Neuronal stem cell (in vitro differentiated cells): ENCODE measurements at regions not wholly inside any gene's neighbourhood (a gene's known extent, or its start where the extent isn't known, plus 50 kb on each side); places are given as distances from the start of the nearest gene placed in this dataset.

ENCODE experiments used
- DNase-seq: peaks from one replicate; pipeline ENCODE4 v3.0.0-alpha.2; 2013; ENCODE audit warnings: low spot score
- H2AFZ ChIP-seq: one replicate; pipeline ENCODE4 v1.6.1; 2013; ENCODE audit warnings: mild to moderate bottlenecking, low read length, inconsistent platforms
- H2AK5ac ChIP-seq: 2 replicates; pipeline ENCODE4 v1.6.1; 2013; ENCODE audit warnings: low read depth, mild to moderate bottlenecking, inconsistent platforms, low read length, moderate library complexity, mixed read lengths
- H2BK120ac ChIP-seq: 2 replicates; pipeline ENCODE4 v1.6.1; 2013; ENCODE audit warnings: low read depth, mild to moderate bottlenecking, inconsistent platforms, low read length, moderate library complexity, mixed read lengths
- H2BK12ac ChIP-seq: one replicate; pipeline ENCODE4 v1.6.1; 2013; ENCODE audit warnings: low read length, inconsistent platforms
- H2BK15ac ChIP-seq: 2 replicates; pipeline ENCODE4 v1.6.1; 2013; ENCODE audit warnings: mild to moderate bottlenecking, low read length, inconsistent platforms, mixed read lengths
- H2BK5ac ChIP-seq: one replicate; pipeline ENCODE4 v1.6.1; 2013; ENCODE audit warnings: inconsistent platforms, mild to moderate bottlenecking, low read length, moderate library complexity
- H3K14ac ChIP-seq: one replicate; pipeline ENCODE4 v1.6.1; 2013; ENCODE audit warnings: low read length, inconsistent platforms
- H3K18ac ChIP-seq: 2 replicates; pipeline ENCODE4 v1.6.1; 2013; ENCODE audit warnings: low read length, inconsistent platforms
- H3K23ac ChIP-seq: 2 replicates; pipeline ENCODE4 v1.6.1; 2013; ENCODE audit warnings: low read depth, mild to moderate bottlenecking, mixed read lengths, low read length, inconsistent platforms; ENCODE audit not compliant: poor library complexity
- H3K27ac ChIP-seq: replicated peaks from 3 replicates; pipeline ENCODE4 v1.5.1; 2013; ENCODE audit warnings: low read length, inconsistent platforms
- H3K27me3 ChIP-seq, 3 experiments: 2 replicates each; pipeline ENCODE4 v1.6.1; 2013; ENCODE audit warnings: low read length in 3 of 3, mild to moderate bottlenecking in 2 of 3, inconsistent platforms in 1 of 3, low read depth in 1 of 3, mixed read lengths in 1 of 3, moderate library complexity in 1 of 3; ENCODE audit not compliant: control insufficient read depth in 3 of 3, insufficient read depth in 3 of 3
- H3K36me3 ChIP-seq, 2 donors: replicated peaks in 1 of 2; 2 replicates each; pipeline ENCODE4 v1.6.1; 2013; ENCODE audit warnings: low read length in 2 of 2; ENCODE audit not compliant: control insufficient read depth in 2 of 2, insufficient read depth in 2 of 2
- H3K4ac ChIP-seq: 2 replicates; pipeline ENCODE4 v1.6.1; 2013; ENCODE audit warnings: inconsistent platforms, mild to moderate bottlenecking, low read length, moderate library complexity
- H3K4me1 ChIP-seq, 2 donors: 1 replicate in 1 of 2; 2 replicates in 1 of 2; pipeline ENCODE4 v1.6.1; 2013; ENCODE audit warnings: low read length in 2 of 2, low read depth in 1 of 2; ENCODE audit not compliant: control insufficient read depth in 2 of 2, insufficient read depth in 1 of 2
- H3K4me2 ChIP-seq: one replicate; pipeline ENCODE4 v1.6.1; 2013; ENCODE audit warnings: mild to moderate bottlenecking, low read length, inconsistent platforms; ENCODE audit not compliant: insufficient read depth, poor library complexity, severe bottlenecking
- H3K4me3 ChIP-seq, 2 donors: 2 replicates each; pipeline ENCODE4 v1.5.1; 2013; ENCODE audit warnings: low read length in 2 of 2, mild to moderate bottlenecking in 2 of 2, inconsistent platforms in 1 of 2, moderate library complexity in 1 of 2
- H3K79me1 ChIP-seq: one replicate; pipeline ENCODE4 v1.6.1; 2013; ENCODE audit warnings: low read depth, mild to moderate bottlenecking, inconsistent platforms, low read length, moderate library complexity
- H3K9ac ChIP-seq: one replicate; pipeline ENCODE4 v1.6.1; 2013; ENCODE audit warnings: mild to moderate bottlenecking, low read depth, low read length, inconsistent platforms; ENCODE audit not compliant: poor library complexity
- H3K9me3 ChIP-seq, 2 donors: replicated peaks in 1 of 2; 2 replicates each; pipeline versions ENCODE3 to v1.6.1; 2013; ENCODE audit warnings: low read length in 2 of 2, mild to moderate bottlenecking in 2 of 2, inconsistent platforms in 1 of 2, low read depth in 1 of 2, mixed read lengths in 1 of 2, moderate library complexity in 1 of 2; ENCODE audit not compliant: control insufficient read depth in 2 of 2, insufficient read depth in 1 of 2
- H4K8ac ChIP-seq: one replicate; pipeline ENCODE4 v1.6.1; 2013; ENCODE audit warnings: low read depth, mild to moderate bottlenecking, inconsistent platforms, low read length, moderate library complexity
- H4K91ac ChIP-seq: one replicate; pipeline ENCODE4 v1.6.1; 2013; ENCODE audit warnings: low read length, low read depth, mild to moderate bottlenecking, inconsistent platforms; ENCODE audit not compliant: poor library complexity
- WGBS, 2 donors: extraction: QIAGEN DNeasy Blood & Tissue Kit; methylation state at CpG; one replicate each; pipeline ENCODE4 v1.1.7; 2013; ENCODE audit warnings: missing lambda C conversion rate in 2 of 2, mixed read lengths in 1 of 2; ENCODE audit not compliant: insufficient read length in 2 of 2, insufficient replicate concordance in 1 of 2; ENCODE audit errors: extremely low coverage in 2 of 2; 5-methylcytosine and 5-hydroxymethylcytosine counted together

GRCh38 chr7:67486401-67486800, 489.8 kb downstream of the TYW1 start:
- no peak overlapping the region for H2BK5ac ChIP-seq
- H3K23ac ChIP-seq, result no peak overlapping the region
- no peak overlapping the region for H3K4me2 ChIP-seq
- no peak overlapping the region for H2BK12ac ChIP-seq
- H3K14ac ChIP-seq, result no peak overlapping the region
- no CpG with 5 or more reads among the region's 3 CpGs for WGBS, 2 donors
- no peak overlapping the region for H3K18ac ChIP-seq
- H3K27ac ChIP-seq, result no peak overlapping the region
- H2AK5ac ChIP-seq, result no peak overlapping the region
- no peak overlapping the region for H2BK15ac ChIP-seq
- no peak overlapping the region for H2AFZ ChIP-seq
- H3K36me3 ChIP-seq, result no peaks in the 10 kb centered on the region
- H3K4me3 ChIP-seq, result no peak overlapping the region
- no peak for DNase-seq
- no peak overlapping the region for H3K4ac ChIP-seq
- no peak overlapping the region for H3K9ac ChIP-seq
- H3K79me1 ChIP-seq, result no peaks in the 10 kb centered on the region
- no peaks in the 10 kb centered on the region for H3K27me3 ChIP-seq
- H4K8ac ChIP-seq, result no peak overlapping the region
- peaks cover 5% of the 10 kb centered on the region in 2 donors for H3K4me1 ChIP-seq
- no peak overlapping the region for H2BK120ac ChIP-seq
- no peaks in the 10 kb centered on the region for H3K9me3 ChIP-seq
- H4K91ac ChIP-seq, result no peak overlapping the region

- Histone ChIP-seq H3K4ac (no peak overlapping the region), H2BK120ac (no peak overlapping the region), H2BK5ac (no peak overlapping the region), H4K8ac (no peak overlapping the region), H3K14ac (no peak overlapping the region), H2BK15ac (peak overlapping the region; percentile 28), H3K9me3 (no peaks in the 10 kb centered on the region), H3K4me3 (no peak overlapping the region), H2AFZ (no peak overlapping the region), H2AK5ac (no peak overlapping the region), H3K79me1 (no peaks in the 10 kb centered on the region), H3K27ac (no peak overlapping the region), H3K23ac (no peak overlapping the region), H4K91ac (no peak overlapping the region), H2BK12ac (no peak overlapping the region), H3K9ac (no peak overlapping the region), H3K4me2 (no peak overlapping the region), H3K4me1 (peaks cover 5% of the 10 kb centered on the region in 2 donors), H3K27me3 (no peaks in the 10 kb centered on the region), H3K18ac (no peak overlapping the region), H3K36me3 (no peaks in the 10 kb centered on the region)
- DNase-seq, result no peak
- no CpG with 5 or more reads among the region's 7 CpGs for WGBS, 2 donors
Measured at GRCh38 chr7:67487316-67487715, 490.7 kb downstream of the TYW1 start.

GRCh38 chr7:67489881-67490280, 493.2 kb downstream of the TYW1 start:
- no peak overlapping the region for H3K9ac ChIP-seq
- no peaks in the 10 kb centered on the region for H3K4me1 ChIP-seq
- H3K4ac ChIP-seq, result no peak overlapping the region
- H4K8ac ChIP-seq, result no peak overlapping the region
- H2BK5ac ChIP-seq, result no peak overlapping the region
- H3K14ac ChIP-seq, result no peak overlapping the region
- H3K4me2 ChIP-seq, result no peak overlapping the region
- H3K9me3 ChIP-seq, result no peaks in the 10 kb centered on the region
- no peak overlapping the region for H2BK12ac ChIP-seq
- no peak overlapping the region for H2AFZ ChIP-seq
- WGBS, 2 donors, result no CpG with 5 or more reads among the region's 5 CpGs
- no peak overlapping the region for H3K23ac ChIP-seq
- H3K36me3 ChIP-seq, result no peaks in the 10 kb centered on the region
- H3K27ac ChIP-seq, result no peak overlapping the region
- H3K18ac ChIP-seq, result no peak overlapping the region
- H2BK15ac ChIP-seq, result no peak overlapping the region
- no peaks in the 10 kb centered on the region for H3K79me1 ChIP-seq
- H4K91ac ChIP-seq, result no peak overlapping the region
- H3K4me3 ChIP-seq, result no peak overlapping the region
- no peaks in the 10 kb centered on the region for H3K27me3 ChIP-seq
- no peak overlapping the region for H2AK5ac ChIP-seq
- H2BK120ac ChIP-seq, result no peak overlapping the region
- DNase-seq, result no peak

- no CpG with 5 or more reads among the region's 8 CpGs for WGBS, 2 donors
- no peak overlapping the region for H2BK12ac ChIP-seq
- H3K36me3 ChIP-seq, result no peaks in the 10 kb centered on the region
- H3K27ac ChIP-seq, result no peak overlapping the region
- no peak overlapping the region for H3K9ac ChIP-seq
- H3K23ac ChIP-seq, result no peak overlapping the region
- H3K4me3 ChIP-seq, result no peak overlapping the region
- no peak overlapping the region for H3K4ac ChIP-seq
- H3K9me3 ChIP-seq, result no peaks in the 10 kb centered on the region
- H2AK5ac ChIP-seq, result no peak overlapping the region
- H2AFZ ChIP-seq, result no peak overlapping the region
- H3K14ac ChIP-seq, result no peak overlapping the region
- H2BK15ac ChIP-seq, result no peak overlapping the region
- DNase-seq, result no peak
- no peak overlapping the region for H3K4me2 ChIP-seq
- no peaks in the 10 kb centered on the region for H3K79me1 ChIP-seq
- H2BK120ac ChIP-seq, result no peak overlapping the region
- H3K27me3 ChIP-seq, result no peaks in the 10 kb centered on the region
- no peak overlapping the region for H2BK5ac ChIP-seq
- H3K4me1 ChIP-seq, result peaks cover 0 to 2% of the 10 kb centered on the region in 2 donors
- H4K8ac ChIP-seq, result no peak overlapping the region
- no peak overlapping the region for H4K91ac ChIP-seq
- no peak overlapping the region for H3K18ac ChIP-seq
Measured at GRCh38 chr7:67493366-67493765, 496.7 kb downstream of the TYW1 start.
